ENCODE measurements at regions not wholly inside any gene's neighbourhood (a gene's known extent, or its start where the extent isn't known, plus 50 kb on each side); places are given as distances from the start of the nearest gene placed in this dataset.

DNA sequence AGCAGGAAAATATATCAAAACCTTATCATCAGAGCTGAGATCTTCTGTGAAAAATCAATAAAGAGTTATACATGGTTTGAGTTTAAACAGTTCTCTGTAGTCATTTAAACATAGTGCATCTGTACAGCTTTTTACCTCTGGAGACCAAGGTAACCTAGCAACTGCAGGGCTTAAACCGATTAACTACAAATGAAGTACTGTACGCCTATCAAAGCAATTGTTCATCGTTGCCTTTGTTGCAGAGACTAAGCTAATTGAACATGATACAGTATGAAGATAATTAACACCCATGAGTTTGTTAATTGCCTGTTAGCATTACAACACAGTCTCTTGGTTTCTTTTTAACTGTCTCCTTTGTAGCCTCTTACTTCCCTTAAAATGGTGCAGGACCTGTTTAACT, 147.9 kb downstream of the LNPK start:
- Histone ChIP-seq H3K4me1 (ENCODE audit: control insufficient read depth, extremely low read depth, insufficient read depth, low read length) (no peaks in the 10 kb centered on the region), H3K9ac (replicated peaks; ENCODE audit: extremely low read depth, insufficient read depth, low read length) (no peak overlapping the region), H3K4me2 (ENCODE audit: insufficient read depth, low read length) (no peak overlapping the region), H4K20me1 (replicated peaks; ENCODE audit: control insufficient read depth, extremely low read depth, insufficient read depth, low read length) (no peaks in the 10 kb centered on the region), H3K9me1 (replicated peaks; ENCODE audit: control insufficient read depth, extremely low read depth, insufficient read depth, low read length) (no peaks in the 10 kb centered on the region), H3K79me2 (ENCODE audit: control insufficient read depth, insufficient read depth, low read length) (no peaks in the 10 kb centered on the region), H3K4me3 (replicated peaks in 1 of 3; ENCODE audit: insufficient read depth in 1 of 3, low read depth in 1 of 3, low read length in 3 of 3) (no peak overlapping the region), H2AFZ (ENCODE audit: low read depth, low read length) (no peak overlapping the region), H3K27ac (ENCODE audit: insufficient read depth, low read depth, low read length) (no peak overlapping the region), H3K9me3 (replicated peaks; ENCODE audit: control insufficient read depth, insufficient read depth, low read length) (no peaks in the 10 kb centered on the region), H3K27me3 (ENCODE audit: control insufficient read depth in 2 of 2, insufficient read depth in 2 of 2, low read length in 2 of 2) (no peaks in the 10 kb centered on the region), H3K36me3 (ENCODE audit: control insufficient read depth in 2 of 2, extremely low read depth in 1 of 2, insufficient read depth in 2 of 2, low read length in 2 of 2) (no peaks in the 10 kb centered on the region)
- dilution Hi-C loops (cut with MboI; ENCODE audit: extremely low pct_ligation_motif_present, low sequenced_read_pairs): no loop called here
- FAIRE-seq: no peak
- DNase-seq (ENCODE audit: low read depth, low spot score): no peak
- TF ChIP-seq, protein P1, sequence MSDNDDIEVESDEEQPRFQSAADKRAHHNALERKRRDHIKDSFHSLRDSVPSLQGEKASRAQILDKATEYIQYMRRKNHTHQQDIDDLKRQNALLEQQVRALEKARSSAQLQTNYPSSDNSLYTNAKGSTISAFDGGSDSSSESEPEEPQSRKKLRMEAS (IDR thresholded peaks at IDR 0.05; ENCODE audit: insufficient read depth, insufficient read length): no peak
- TF ChIP-seq POLR2A (IDR thresholded peaks at IDR 0.05; ENCODE audit: low read depth, low read length): no peak
- no peak for TF ChIP-seq FOS (IDR thresholded peaks at IDR 0.05; ENCODE audit: borderline replicate concordance, insufficient read depth, low read length)
- TF ChIP-seq JUN (IDR thresholded peaks at IDR 0.05; ENCODE audit: borderline replicate concordance, insufficient read depth, insufficient read length, low read depth): no peak
- no peak for TF ChIP-seq GATA2 (IDR thresholded peaks at IDR 0.05; ENCODE audit: insufficient read depth, insufficient read length, low read depth, low read length)
- no peak for TF ChIP-seq POLR2AphosphoS5 (IDR thresholded peaks at IDR 0.05; ENCODE audit: insufficient read depth, low read depth, low read length)
- no peak for TF ChIP-seq MYC (IDR thresholded peaks at IDR 0.05; ENCODE audit: low read depth, low read length)
- no peak for TF ChIP-seq CTCF (IDR thresholded peaks at IDR 0.05; ENCODE audit: extremely low read depth in 1 of 2, insufficient read depth in 1 of 2, low read depth in 1 of 2, low read length in 2 of 2)
- TF ChIP-seq EZH2 (IDR thresholded peaks at IDR 0.05; ENCODE audit: borderline replicate concordance, low read depth, low read length, severe bottlenecking): no peak
- ChIA-PET CTCF (interaction anchor here (0.7 kb wide), 1 partner anchor 1656 kb away, joined by 3 read pairs; no protein-coding TSS in a partner anchor), POLR2A (no interaction called here)
- intact Hi-C loops (cut with micrococcal nuclease): no loop called here
- BruUV-seq (replicated peaks): no TSS peak

Measured in endothelial cell of umbilical vein (primary cell).